H9 (cell line): ENCODE measurements at regions not wholly inside any gene's neighbourhood (a gene's known extent, or its start where the extent isn't known, plus 50 kb on each side); places are given as distances from the start of the nearest gene placed in this dataset.

Experiments
- DNase-seq: peaks from one replicate; pipeline ENCODE4 v3.0.0-alpha.2; 2017
- H2AFZ ChIP-seq: one replicate; pipeline ENCODE4 v1.6.1; 2013; ENCODE audit warnings: mild to moderate bottlenecking, low read length, control low read depth, moderate library complexity
- H2AK5ac ChIP-seq: 2 replicates; pipeline ENCODE4 v1.6.1; 2013; ENCODE audit warnings: low read length, control low read depth, mixed read lengths; ENCODE audit not compliant: insufficient read length
- H2BK120ac ChIP-seq: one replicate; pipeline ENCODE4 v1.6.1; 2013; ENCODE audit warnings: low read depth, mild to moderate bottlenecking, low read length, control low read depth, inconsistent platforms; ENCODE audit not compliant: poor library complexity, severe bottlenecking
- H2BK12ac ChIP-seq: 2 replicates; pipeline ENCODE4 v1.6.1; 2013; ENCODE audit warnings: low read length, control low read depth, mixed read lengths, low read depth; ENCODE audit not compliant: insufficient read length
- H2BK15ac ChIP-seq: 2 replicates; pipeline ENCODE4 v1.6.1; 2013; ENCODE audit warnings: low read depth, low read length, control low read depth
- H2BK20ac ChIP-seq: one replicate; pipeline ENCODE4 v1.6.1; 2013; ENCODE audit warnings: low read depth, mild to moderate bottlenecking, low read length, control low read depth, inconsistent platforms; ENCODE audit not compliant: poor library complexity, severe bottlenecking
- H2BK5ac ChIP-seq: 2 replicates; pipeline ENCODE4 v1.6.1; 2013; ENCODE audit warnings: low read length, control low read depth, mixed read lengths; ENCODE audit not compliant: insufficient read length
- H3K14ac ChIP-seq: 2 replicates; pipeline ENCODE4 v1.6.1; 2013; ENCODE audit warnings: low read length, control low read depth; ENCODE audit not compliant: insufficient read depth
- H3K18ac ChIP-seq: 2 replicates; pipeline ENCODE4 v1.6.1; 2013; ENCODE audit warnings: low read depth, mild to moderate bottlenecking, mixed read lengths, low read length, control low read depth; ENCODE audit not compliant: insufficient read length
- H3K23ac ChIP-seq: 2 replicates; pipeline ENCODE4 v1.6.1; 2013; ENCODE audit warnings: low read length, control low read depth, mixed read lengths, low read depth; ENCODE audit not compliant: insufficient read length
- H3K23me2 ChIP-seq: 2 replicates; pipeline ENCODE4 v1.6.1; 2013; ENCODE audit warnings: low read depth, mild to moderate bottlenecking, mixed read lengths, low read length, control low read depth; ENCODE audit not compliant: insufficient read length, poor library complexity, severe bottlenecking
- H3K27ac ChIP-seq: 2 replicates; pipeline ENCODE4 v1.5.1; 2013; ENCODE audit warnings: low read length, control low read depth, mixed read lengths, low read depth; ENCODE audit not compliant: insufficient read length
- H3K27me3 ChIP-seq: 2 replicates; pipeline ENCODE4 v1.6.1; 2013; ENCODE audit warnings: low read length, control low read depth, inconsistent platforms; ENCODE audit not compliant: insufficient read depth
- H3K4ac ChIP-seq: 2 replicates; pipeline ENCODE4 v1.6.1; 2013; ENCODE audit warnings: low read depth, mild to moderate bottlenecking, control low read depth, inconsistent platforms, low read length, moderate library complexity
- H3K4me1 ChIP-seq: 2 replicates; pipeline ENCODE4 v1.6.1; 2013; ENCODE audit warnings: low read length, control low read depth, inconsistent platforms; ENCODE audit not compliant: insufficient read depth
- H3K4me2 ChIP-seq: 2 replicates; pipeline ENCODE4 v1.6.1; 2013; ENCODE audit warnings: low read length, control low read depth, mixed read lengths; ENCODE audit not compliant: insufficient read length, insufficient read depth
- H3K56ac ChIP-seq: 2 replicates; pipeline ENCODE4 v1.6.1; 2013; ENCODE audit warnings: low read depth, mild to moderate bottlenecking, mixed read lengths, low read length, control low read depth; ENCODE audit not compliant: insufficient read length
- H3K79me1 ChIP-seq: 2 replicates; pipeline ENCODE4 v1.6.1; 2013; ENCODE audit warnings: low read depth, mild to moderate bottlenecking, moderate library complexity, low read length, control low read depth, inconsistent platforms; ENCODE audit not compliant: insufficient read depth, poor library complexity, severe bottlenecking
- H3K79me2 ChIP-seq: 2 replicates; pipeline ENCODE4 v1.6.1; 2013; ENCODE audit warnings: low read length, control low read depth, inconsistent platforms; ENCODE audit not compliant: insufficient read depth
- H3K9ac ChIP-seq: 2 replicates; pipeline ENCODE4 v1.6.1; 2013; ENCODE audit warnings: low read length, control low read depth, mixed read lengths; ENCODE audit not compliant: insufficient read length; ENCODE audit errors: extremely low read depth
- H3K9me3 ChIP-seq: one replicate; pipeline ENCODE4 v1.6.1; 2013; ENCODE audit warnings: low read depth, low read length, inconsistent platforms; ENCODE audit not compliant: control insufficient read depth
- H3T11ph ChIP-seq: one replicate; pipeline ENCODE4 v1.6.1; 2013; ENCODE audit warnings: mild to moderate bottlenecking, low read length, control low read depth, inconsistent platforms
- H4K20me1 ChIP-seq: one replicate; pipeline ENCODE4 v1.6.1; 2013; ENCODE audit not compliant: control insufficient read depth, insufficient read length, insufficient read depth
- H4K5ac ChIP-seq: 2 replicates; pipeline ENCODE4 v1.6.1; 2013; ENCODE audit warnings: low read depth, mild to moderate bottlenecking, mixed read lengths, low read length, control low read depth; ENCODE audit not compliant: insufficient read length
- H4K8ac ChIP-seq: replicated peaks from 2 replicates; pipeline ENCODE4 v1.6.1; 2013; ENCODE audit warnings: low read length, control low read depth, mixed read lengths, low read depth; ENCODE audit not compliant: insufficient read length
- H4K91ac ChIP-seq: 2 replicates; pipeline ENCODE4 v1.6.1; 2013; ENCODE audit warnings: low read depth, mild to moderate bottlenecking, moderate library complexity, mixed read lengths, low read length, control low read depth; ENCODE audit not compliant: insufficient read length
- H3K27ac Mint-ChIP-seq, 3 experiments: 2 replicates in 2 of 3; 3 replicates in 1 of 3; pipeline ENCODE4 v1.8.0; 2020 to 2021; ENCODE audit warnings: mixed read lengths in 3 of 3, mild to moderate bottlenecking in 1 of 3, moderate library complexity in 1 of 3
- H3K27me3 Mint-ChIP-seq: 2 replicates; pipeline ENCODE4 v1.8.0; 2021; ENCODE audit warnings: low read depth, mild to moderate bottlenecking, moderate library complexity, mixed read lengths
- H3K36me3 Mint-ChIP-seq, 3 experiments: 2 replicates in 2 of 3; 3 replicates in 1 of 3; pipeline ENCODE4 v1.8.0; 2020 to 2021; ENCODE audit warnings: low read depth in 3 of 3, mixed read lengths in 3 of 3; ENCODE audit not compliant: insufficient read depth in 1 of 3
- H3K4me1 Mint-ChIP-seq, 2 experiments: 2 replicates each; pipeline ENCODE4 v1.8.0; 2020; ENCODE audit warnings: mixed read lengths in 2 of 2
- H3K4me3 Mint-ChIP-seq, 2 experiments: 2 replicates in 1 of 2; 3 replicates in 1 of 2; pipeline ENCODE4 v1.8.0; 2020 to 2021; ENCODE audit warnings: mild to moderate bottlenecking in 2 of 2, mixed read lengths in 2 of 2, moderate library complexity in 1 of 2
- H3K9me3 Mint-ChIP-seq, 2 experiments: 2 replicates in 1 of 2; 3 replicates in 1 of 2; pipeline ENCODE4 v1.8.0; 2020; ENCODE audit warnings: mild to moderate bottlenecking in 2 of 2, mixed read lengths in 2 of 2, moderate library complexity in 1 of 2
- WGBS: extraction: QIAGEN DNeasy Blood & Tissue Kit; methylation state at CpG from one replicate; pipeline ENCODE4 v1.1.7; 2013; ENCODE audit warnings: missing lambda C conversion rate, low lambda C conversion rate, mixed read lengths; ENCODE audit not compliant: insufficient read length; ENCODE audit errors: extremely low coverage; 5-methylcytosine and 5-hydroxymethylcytosine counted together
- TF ChIP-seq, protein P1 (sequence below): fragments of 200-600 bp; sonication (generic); conservative IDR thresholded peaks from 3 replicates; pipeline ENCODE4 v1.8.0; 2021; ENCODE audit warnings: antibody characterized with exemption, mild to moderate bottlenecking

- no peaks in the 10 kb centered on the region for H3K27me3 ChIP-seq
- H3K4me1 Mint-ChIP-seq: no peaks in the 10 kb centered on the region
- H4K91ac ChIP-seq: no peak overlapping the region
- H3K27ac Mint-ChIP-seq: no peak overlapping the region
- WGBS: no CpG with 5 or more reads among the region's 4 CpGs
- no peaks in the 10 kb centered on the region for H3K79me1 ChIP-seq
- no peaks in the 10 kb centered on the region for H3K27me3 Mint-ChIP-seq
- H3K9ac ChIP-seq: no peak overlapping the region
- TF ChIP-seq, protein P1, sequence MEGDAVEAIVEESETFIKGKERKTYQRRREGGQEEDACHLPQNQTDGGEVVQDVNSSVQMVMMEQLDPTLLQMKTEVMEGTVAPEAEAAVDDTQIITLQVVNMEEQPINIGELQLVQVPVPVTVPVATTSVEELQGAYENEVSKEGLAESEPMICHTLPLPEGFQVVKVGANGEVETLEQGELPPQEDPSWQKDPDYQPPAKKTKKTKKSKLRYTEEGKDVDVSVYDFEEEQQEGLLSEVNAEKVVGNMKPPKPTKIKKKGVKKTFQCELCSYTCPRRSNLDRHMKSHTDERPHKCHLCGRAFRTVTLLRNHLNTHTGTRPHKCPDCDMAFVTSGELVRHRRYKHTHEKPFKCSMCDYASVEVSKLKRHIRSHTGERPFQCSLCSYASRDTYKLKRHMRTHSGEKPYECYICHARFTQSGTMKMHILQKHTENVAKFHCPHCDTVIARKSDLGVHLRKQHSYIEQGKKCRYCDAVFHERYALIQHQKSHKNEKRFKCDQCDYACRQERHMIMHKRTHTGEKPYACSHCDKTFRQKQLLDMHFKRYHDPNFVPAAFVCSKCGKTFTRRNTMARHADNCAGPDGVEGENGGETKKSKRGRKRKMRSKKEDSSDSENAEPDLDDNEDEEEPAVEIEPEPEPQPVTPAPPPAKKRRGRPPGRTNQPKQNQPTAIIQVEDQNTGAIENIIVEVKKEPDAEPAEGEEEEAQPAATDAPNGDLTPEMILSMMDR: no peak
- H2BK15ac ChIP-seq: no peak overlapping the region
- H2BK12ac ChIP-seq: no peak overlapping the region
- H2BK20ac ChIP-seq: no peak overlapping the region
- no peak overlapping the region for H3K4me3 Mint-ChIP-seq
- H3K4me1 ChIP-seq: no peaks in the 10 kb centered on the region
- H4K8ac ChIP-seq: no peak overlapping the region
- no peak overlapping the region for H2AFZ ChIP-seq
- no peak overlapping the region for H2BK120ac ChIP-seq
- H4K5ac ChIP-seq: no peak overlapping the region
- H3K18ac ChIP-seq: no peak overlapping the region
- H3T11ph ChIP-seq: no peak overlapping the region
- H3K9me3 Mint-ChIP-seq: peaks cover 7 to 12% of the 10 kb centered on the region in 2 experiments
- H3K56ac ChIP-seq: no peak overlapping the region
- no peak overlapping the region for H3K27ac ChIP-seq
- H3K14ac ChIP-seq: no peak overlapping the region
- peaks cover 2 to 8% (median 6%) of the 10 kb centered on the region in 3 experiments; a peak in 3 of 7 replicates for H3K36me3 Mint-ChIP-seq
- H3K23me2 ChIP-seq: no peaks in the 10 kb centered on the region
- H3K9me3 ChIP-seq: no peaks in the 10 kb centered on the region
- H3K79me2 ChIP-seq: no peaks in the 10 kb centered on the region
- H4K20me1 ChIP-seq: no peaks in the 10 kb centered on the region
- H3K4me2 ChIP-seq: no peak overlapping the region
- H3K4ac ChIP-seq: no peak overlapping the region
- DNase-seq: no peak
- H3K23ac ChIP-seq: no peak overlapping the region
- H2AK5ac ChIP-seq: no peak overlapping the region
- no peak overlapping the region for H2BK5ac ChIP-seq
These were observed 72.1 kb upstream of the SLC28A3 start for GRCh38 chr9:84412654-84413053.
